Colon (tissue), 2 donors: ENCODE measurements at regions not wholly inside any gene's neighbourhood (a gene's known extent, or its start where the extent isn't known, plus 50 kb on each side); places are given as distances from the start of the nearest gene placed in this dataset.

ENCODE experiments used
- FAIRE-seq: peaks from 2 replicates; lab custom pipeline; 2012; peaks lifted over from hg19 to GRCh38; lab: Jason Lieb, UNC
- donor health status: control.
- donor health status: control.

GRCh38 chr12:92229381-92229780 lies 83.7 kb upstream of the BTG1 start:
- no peak for FAIRE-seq

GRCh38 chr12:92226961-92227360 lies 81.3 kb upstream of the BTG1 start:
- no peak for FAIRE-seq

- FAIRE-seq = no peak
Observed at GRCh38 chr12:92226071-92226661, 80.5 kb upstream of the BTG1 start.

- no peak for FAIRE-seq
Observed at GRCh38 chr12:92224685-92225331, 79.2 kb upstream of the BTG1 start.

GRCh38 chr12:92223481-92223880 lies 77.8 kb upstream of the BTG1 start:
- no peak for FAIRE-seq

GRCh38 chr12:92221656-92222315 lies 76.1 kb upstream of the BTG1 start:
- FAIRE-seq = no peak

GRCh38 chr12:92218394-92219077 lies 72.9 kb upstream of the BTG1 start:
- FAIRE-seq = peak; percentile 21

- no peak for FAIRE-seq
Observed at GRCh38 chr12:92216092-92216491, 70.4 kb upstream of the BTG1 start.

GRCh38 chr12:92215358-92215757 lies 69.7 kb upstream of the BTG1 start:
- no peak for FAIRE-seq

GRCh38 chr12:92213166-92213565 lies 67.5 kb upstream of the BTG1 start:
- FAIRE-seq = no peak

GRCh38 chr12:92210071-92210470 lies 64.4 kb upstream of the BTG1 start:
- FAIRE-seq = no peak

GRCh38 chr12:92208613-92209121 lies 63.0 kb upstream of the BTG1 start:
- FAIRE-seq = peak; percentile 64

- no peak for FAIRE-seq
Observed at GRCh38 chr12:92206596-92206995, 61.0 kb upstream of the BTG1 start.

- FAIRE-seq = no peak
Observed at GRCh38 chr12:92206011-92206410, 60.4 kb upstream of the BTG1 start.

GRCh38 chr12:92199819-92200576 lies 54.4 kb upstream of the BTG1 start:
- FAIRE-seq = no peak

- FAIRE-seq = no peak
Observed at GRCh38 chr12:92197815-92198214, 52.2 kb upstream of the BTG1 start.

- FAIRE-seq = no peak
Observed at GRCh38 chr12:92196368-92196767, 50.7 kb upstream of the BTG1 start.
